SK-N-SH treated with all-trans-retinoic acid at 6 μM for 48 hours (cell line): ENCODE measurements at regions not wholly inside any gene's neighbourhood (a gene's known extent, or its start where the extent isn't known, plus 50 kb on each side); places are given as distances from the start of the nearest gene placed in this dataset.

Experiments
- ARNTL ChIP-seq: fragments of 450-650 bp; formaldehyde crosslinking; IDR thresholded peaks from 2 replicates; pipeline ENCODE4 v1.5.0; 2020; ENCODE audit warnings: low read depth, mild to moderate bottlenecking, moderate library complexity, borderline replicate concordance
- BACH2 ChIP-seq: fragments of 250-450 bp; sonication (Bioruptor Pico); IDR thresholded peaks from 2 replicates; pipeline ENCODE4 v1.9.0; 2021; ENCODE audit warnings: mild to moderate bottlenecking, borderline replicate concordance
- ESRRG ChIP-seq: fragments of 250-450 bp; sonication (Bioruptor Pico); IDR thresholded peaks from 2 replicates; pipeline ENCODE4 v1.6.1; 2021; ENCODE audit warnings: mild to moderate bottlenecking
- GLIS3 ChIP-seq: fragments of 250-450 bp; sonication (Bioruptor Pico); IDR thresholded peaks from 2 replicates; pipeline ENCODE4 v1.5.0; 2020; ENCODE audit warnings: mild to moderate bottlenecking, moderate library complexity
- RARB ChIP-seq: fragments of 250-450 bp; sonication (Bioruptor Pico); IDR thresholded peaks from 2 replicates; pipeline ENCODE4 v1.8.0; 2021; ENCODE audit warnings: mild to moderate bottlenecking, moderate library complexity
- TOX ChIP-seq: fragments of 250-450 bp; sonication (Bioruptor Pico); IDR thresholded peaks from 2 replicates; pipeline ENCODE4 v1.8.0; 2021; ENCODE audit warnings: mild to moderate bottlenecking, moderate library complexity, borderline replicate concordance
- ZC3H10 ChIP-seq: fragments of 250-450 bp; sonication (Bioruptor Pico); IDR thresholded peaks from 2 replicates; pipeline ENCODE4 v1.5.1; 2021; ENCODE audit warnings: mild to moderate bottlenecking, moderate library complexity
- ZFP3 ChIP-seq: fragments of 250-450 bp; sonication (Bioruptor Pico); IDR thresholded peaks from 2 replicates; pipeline ENCODE4 v1.5.0; 2020; ENCODE audit warnings: mild to moderate bottlenecking, moderate library complexity
- ZNF70 ChIP-seq: fragments of 450-650 bp; formaldehyde crosslinking; IDR thresholded peaks from 2 replicates; pipeline ENCODE4 v1.5.0; 2020; ENCODE audit warnings: mild to moderate bottlenecking, moderate library complexity
- TF ChIP-seq, protein P1 (sequence below): fragments of 250-450 bp; sonication (Bioruptor Pico); IDR thresholded peaks from 2 replicates; pipeline ENCODE4 v1.5.1; 2020; ENCODE audit warnings: low read depth, mild to moderate bottlenecking, moderate library complexity

GRCh38 chr3:15887261-15887660, 89.5 kb upstream of the ANKRD28 start:
- TF ChIP-seq TOX, result no peak
- TF ChIP-seq RARB (CRISPR knock-in tag), result no peak
- TF ChIP-seq ARNTL (CRISPR knock-in tag), result no peak
- TF ChIP-seq ZFP3 (CRISPR knock-in tag), result no peak
- TF ChIP-seq ZNF70 (CRISPR knock-in tag), result no peak
- no peak for TF ChIP-seq ZC3H10 (CRISPR knock-in tag)
- TF ChIP-seq, protein P1, sequence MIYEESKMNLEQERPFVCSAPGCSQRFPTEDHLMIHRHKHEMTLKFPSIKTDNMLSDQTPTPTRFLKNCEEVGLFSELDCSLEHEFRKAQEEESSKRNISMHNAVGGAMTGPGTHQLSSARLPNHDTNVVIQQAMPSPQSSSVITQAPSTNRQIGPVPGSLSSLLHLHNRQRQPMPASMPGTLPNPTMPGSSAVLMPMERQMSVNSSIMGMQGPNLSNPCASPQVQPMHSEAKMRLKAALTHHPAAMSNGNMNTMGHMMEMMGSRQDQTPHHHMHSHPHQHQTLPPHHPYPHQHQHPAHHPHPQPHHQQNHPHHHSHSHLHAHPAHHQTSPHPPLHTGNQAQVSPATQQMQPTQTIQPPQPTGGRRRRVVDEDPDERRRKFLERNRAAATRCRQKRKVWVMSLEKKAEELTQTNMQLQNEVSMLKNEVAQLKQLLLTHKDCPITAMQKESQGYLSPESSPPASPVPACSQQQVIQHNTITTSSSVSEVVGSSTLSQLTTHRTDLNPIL, result no peak
- TF ChIP-seq BACH2 (CRISPR knock-in tag), result no peak
- no peak for TF ChIP-seq GLIS3 (CRISPR knock-in tag)
- TF ChIP-seq ESRRG (CRISPR knock-in tag), result no peak
